ENCODE measurements at regions not wholly inside any gene's neighbourhood (a gene's known extent, or its start where the extent isn't known, plus 50 kb on each side); places are given as distances from the start of the nearest gene placed in this dataset.

- no peak overlapping the region for H3K4me3 ChIP-seq
- intact Hi-C loops (cut with DNase I): no loop called here
- no peak for DNase-seq
- H3K36me3 ChIP-seq: no peaks in the 10 kb centered on the region
- H3K9ac ChIP-seq (ENCODE audit: low read depth in 2 of 2, low read length in 2 of 2): no peak overlapping the region
- H3K27ac ChIP-seq: no peak overlapping the region
- H3K27me3 ChIP-seq: no peaks in the 10 kb centered on the region
- H3K4me1 ChIP-seq: no peaks in the 10 kb centered on the region
- no peaks in the 10 kb centered on the region for H3K9me3 ChIP-seq
- TF ChIP-seq CTCF (IDR thresholded peaks at IDR 0.05): no peak
These were observed 94.7 kb upstream of the KRR1 start for GRCh38 chr12:75606151-75606550.

- no peak overlapping the region for H3K27ac ChIP-seq
- H3K9me3 ChIP-seq: no peaks in the 10 kb centered on the region
- H3K9ac ChIP-seq (ENCODE audit: low read depth in 2 of 2, low read length in 2 of 2): no peak overlapping the region
- no peak for TF ChIP-seq CTCF (IDR thresholded peaks at IDR 0.05)
- no peaks in the 10 kb centered on the region for H3K27me3 ChIP-seq
- no peak overlapping the region for H3K4me3 ChIP-seq
- H3K4me1 ChIP-seq: no peaks in the 10 kb centered on the region
- H3K36me3 ChIP-seq: no peaks in the 10 kb centered on the region
- DNase-seq: no peak
- intact Hi-C loops (cut with DNase I): no loop called here
These were observed 92.1 kb upstream of the KRR1 start for GRCh38 chr12:75603475-75603874.

- Histone ChIP-seq H3K27me3 (no peaks in the 10 kb centered on the region), H3K36me3 (no peaks in the 10 kb centered on the region), H3K27ac (no peak overlapping the region), H3K4me3 (no peak overlapping the region), H3K9ac (ENCODE audit: low read depth in 2 of 2, low read length in 2 of 2) (no peak overlapping the region), H3K4me1 (no peaks in the 10 kb centered on the region), H3K9me3 (no peaks in the 10 kb centered on the region)
- no peak for TF ChIP-seq CTCF (IDR thresholded peaks at IDR 0.05)
- no peak for DNase-seq
- intact Hi-C loops (cut with DNase I): no loop called here
These were observed 90.7 kb upstream of the KRR1 start for GRCh38 chr12:75602106-75602505.

GRCh38 chr12:75600146-75600545 lies 88.7 kb upstream of the KRR1 start:
- no peak for DNase-seq
- no peaks in the 10 kb centered on the region for H3K4me1 ChIP-seq
- no peak for TF ChIP-seq CTCF (IDR thresholded peaks at IDR 0.05)
- intact Hi-C loops (cut with DNase I): no loop called here
- no peak overlapping the region for H3K4me3 ChIP-seq
- no peak overlapping the region for H3K9ac ChIP-seq (ENCODE audit: low read depth in 2 of 2, low read length in 2 of 2)
- no peaks in the 10 kb centered on the region for H3K9me3 ChIP-seq
- H3K36me3 ChIP-seq: no peaks in the 10 kb centered on the region
- H3K27ac ChIP-seq: no peak overlapping the region
- no peaks in the 10 kb centered on the region for H3K27me3 ChIP-seq

- intact Hi-C loops (cut with DNase I): no loop called here
- H3K36me3 ChIP-seq: no peaks in the 10 kb centered on the region
- no peak overlapping the region for H3K9ac ChIP-seq (ENCODE audit: low read depth in 2 of 2, low read length in 2 of 2)
- no peaks in the 10 kb centered on the region for H3K27me3 ChIP-seq
- no peak overlapping the region for H3K27ac ChIP-seq
- no peaks in the 10 kb centered on the region for H3K9me3 ChIP-seq
- no peak overlapping the region for H3K4me3 ChIP-seq
- no peak for TF ChIP-seq CTCF (IDR thresholded peaks at IDR 0.05)
- no peaks in the 10 kb centered on the region for H3K4me1 ChIP-seq
- DNase-seq: no peak
These were observed 87.7 kb upstream of the KRR1 start for GRCh38 chr12:75599061-75599460.

- H3K9me3 ChIP-seq: no peaks in the 10 kb centered on the region
- no peaks in the 10 kb centered on the region for H3K4me1 ChIP-seq
- H3K9ac ChIP-seq (ENCODE audit: low read depth in 2 of 2, low read length in 2 of 2): no peak overlapping the region
- no peaks in the 10 kb centered on the region for H3K36me3 ChIP-seq
- DNase-seq: no peak
- intact Hi-C loops (cut with DNase I): no loop called here
- no peak overlapping the region for H3K27ac ChIP-seq
- TF ChIP-seq CTCF (IDR thresholded peaks at IDR 0.05): no peak
- H3K27me3 ChIP-seq: no peaks in the 10 kb centered on the region
- no peak overlapping the region for H3K4me3 ChIP-seq
These were observed 85.0 kb upstream of the KRR1 start for GRCh38 chr12:75596406-75596805.

All from colonic mucosa (tissue), 4 donors.